Umbilical cord (tissue), 1 donor: ENCODE measurements at regions not wholly inside any gene's neighbourhood (a gene's known extent, or its start where the extent isn't known, plus 50 kb on each side); places are given as distances from the start of the nearest gene placed in this dataset.
A peak's percentile ranks its signal among the peaks of the same experiment; 100 is the strongest.

Experiments used
- DNase-seq: peaks from one replicate; pipeline ENCODE4 v3.0.0-alpha.2; 2015; ENCODE audit warnings: low spot score

- DNase-seq = no peak
Observed at GRCh38 chr3:73964818-73965217, 340.1 kb upstream of the PDZRN3 start.

DNA sequence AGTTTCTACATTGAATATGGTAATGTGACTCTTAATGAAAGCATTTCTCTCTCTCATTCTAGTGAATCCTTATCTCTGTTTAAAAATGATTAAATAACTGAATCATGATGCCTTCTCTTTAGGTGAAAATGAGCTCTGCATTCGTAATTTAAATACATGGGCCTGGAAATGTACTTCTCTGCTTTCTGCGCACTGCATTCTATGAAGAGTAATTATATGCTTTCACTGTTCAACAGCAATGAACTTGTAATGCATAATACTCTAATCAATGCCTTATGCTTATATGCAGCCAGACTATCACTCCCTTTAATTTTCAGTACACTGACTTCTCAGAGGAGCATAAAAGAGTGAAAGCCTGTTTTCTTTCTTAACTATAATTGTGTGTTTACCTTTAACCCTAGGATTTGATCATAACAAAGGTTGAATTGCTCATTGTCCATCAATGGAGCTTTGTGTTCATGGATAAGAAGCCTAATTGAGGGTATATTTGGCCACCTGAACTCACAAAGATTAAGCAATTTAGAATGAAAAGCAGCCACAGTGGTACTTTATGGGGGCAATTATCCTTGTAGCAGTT, 330.8 kb upstream of the PDZRN3 start:
- DNase-seq = no peak

DNA sequence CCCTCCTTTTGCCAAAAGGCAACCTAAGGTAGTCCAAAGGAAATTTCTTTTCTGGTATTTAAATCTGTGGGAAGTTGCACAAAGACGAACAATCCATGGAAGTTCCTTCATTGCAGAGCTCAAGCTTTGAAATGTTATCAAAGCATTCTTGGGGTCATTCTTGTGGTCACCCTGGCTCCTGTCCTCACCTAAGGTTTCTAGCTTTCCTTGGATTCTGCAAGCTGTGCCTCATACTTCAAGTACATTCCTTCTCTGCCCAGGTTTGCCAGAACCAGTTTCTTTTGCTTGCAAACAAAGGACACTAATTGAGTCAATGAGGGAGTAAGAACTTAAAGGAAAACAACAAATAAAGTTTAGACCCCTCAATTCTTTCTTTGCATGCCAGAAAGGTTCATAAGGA, 329.8 kb upstream of the PDZRN3 start:
- no peak for DNase-seq

GRCh38 chr3:73952781-73953180, 328.0 kb upstream of the PDZRN3 start:
- no peak for DNase-seq

- DNase-seq = peak; percentile 6
Observed at GRCh38 chr3:73950865-73951558, 326.3 kb upstream of the PDZRN3 start.

DNA sequence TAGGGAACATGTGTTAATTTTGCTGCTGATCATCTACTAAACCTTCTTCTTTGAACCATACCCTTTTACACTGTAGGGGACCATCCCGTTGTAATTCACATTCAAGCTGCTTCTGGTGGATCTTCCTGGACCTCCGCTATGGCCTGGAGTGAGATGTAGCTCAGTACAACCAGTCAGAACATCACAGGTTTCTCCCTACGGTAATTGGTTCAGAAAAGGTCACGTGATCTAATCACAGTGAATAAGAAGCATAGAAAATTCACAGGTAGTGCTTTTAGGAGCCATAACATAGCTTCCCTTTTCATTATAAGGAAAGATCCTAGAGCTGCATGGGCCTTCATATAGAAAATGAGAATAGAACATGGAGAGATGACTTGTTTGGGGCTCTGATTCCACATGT, 320.8 kb upstream of the PDZRN3 start:
- no peak for DNase-seq

GRCh38 chr3:73939985-73940384, 315.2 kb upstream of the PDZRN3 start:
- DNase-seq = no peak

DNA sequence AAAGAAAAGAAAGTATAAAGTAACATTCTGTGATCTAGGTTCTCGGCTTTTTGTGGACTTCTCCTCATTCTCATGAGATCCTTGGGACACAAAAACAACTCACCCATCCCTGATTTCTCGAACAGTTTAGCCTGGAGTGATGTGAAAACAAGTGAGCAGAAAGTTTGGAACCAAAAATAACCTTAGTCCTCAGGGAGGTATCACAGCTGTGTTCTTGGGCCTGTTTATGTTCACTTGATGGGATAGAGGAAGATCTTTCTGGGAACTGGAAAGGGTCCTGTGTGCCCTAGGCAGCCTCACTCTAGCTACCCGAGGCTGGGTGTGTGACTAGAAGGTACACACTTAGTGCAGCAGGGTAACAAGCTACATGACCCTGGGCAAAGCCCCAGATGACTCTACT, 308.8 kb upstream of the PDZRN3 start:
- no peak for DNase-seq

DNA sequence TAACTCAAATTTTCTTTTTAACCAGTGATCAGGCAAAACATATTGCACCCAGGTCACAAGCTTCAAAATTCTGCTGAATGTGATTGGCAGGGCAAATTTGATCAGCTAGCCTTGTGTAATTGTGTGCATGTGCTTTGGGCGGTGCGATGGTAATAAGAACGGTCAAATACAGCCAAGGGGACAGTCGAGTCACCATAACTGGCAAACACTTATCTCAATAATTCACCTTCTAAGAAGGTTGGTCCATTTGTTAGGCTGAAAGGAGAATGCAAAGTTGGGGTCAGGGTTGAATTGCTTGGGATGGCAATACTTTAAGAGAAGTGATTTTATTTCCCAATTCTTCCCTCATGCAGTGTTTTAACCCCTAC, 302.4 kb upstream of the PDZRN3 start:
- DNase-seq = no peak

DNA sequence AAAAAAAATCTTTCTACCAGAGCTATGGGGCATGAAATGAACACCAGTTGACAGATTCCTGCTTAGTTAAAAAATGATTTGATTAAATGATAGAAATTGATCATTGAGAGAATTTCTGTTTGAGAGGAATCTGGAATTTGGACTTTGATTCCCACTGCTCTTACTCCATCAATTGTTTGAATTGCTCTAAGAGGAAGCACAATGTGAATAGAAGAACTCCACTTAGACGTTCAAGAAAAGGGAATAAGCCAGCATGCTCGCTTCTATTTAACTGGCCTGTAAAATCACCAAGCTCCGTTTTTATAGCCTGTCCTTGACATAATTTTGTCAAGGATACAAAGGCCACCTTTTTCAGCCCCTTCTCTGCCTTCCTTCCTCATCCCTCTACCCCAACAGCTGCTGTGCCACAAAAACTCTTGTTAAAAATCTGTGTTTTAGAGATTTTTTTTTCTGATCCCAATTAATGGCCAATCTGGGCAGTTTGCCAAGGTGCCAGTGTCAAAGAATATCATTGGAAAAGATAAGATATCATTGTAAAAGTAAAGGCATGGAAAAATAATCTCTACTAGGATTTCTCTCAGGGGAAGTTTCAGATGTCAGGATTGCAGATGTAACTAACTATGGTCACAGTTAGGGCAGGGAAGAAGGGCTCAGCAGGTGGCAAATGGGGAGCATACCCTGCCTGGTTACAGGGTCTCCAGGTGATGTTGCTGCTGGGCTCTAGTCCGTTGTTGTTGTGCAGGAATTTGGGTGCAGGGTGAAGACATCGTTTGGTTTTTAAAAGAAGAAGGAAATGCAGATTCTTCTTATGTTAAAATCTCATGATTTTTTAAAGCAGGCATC, 301.8 kb upstream of the PDZRN3 start:
- no peak for DNase-seq

DNA sequence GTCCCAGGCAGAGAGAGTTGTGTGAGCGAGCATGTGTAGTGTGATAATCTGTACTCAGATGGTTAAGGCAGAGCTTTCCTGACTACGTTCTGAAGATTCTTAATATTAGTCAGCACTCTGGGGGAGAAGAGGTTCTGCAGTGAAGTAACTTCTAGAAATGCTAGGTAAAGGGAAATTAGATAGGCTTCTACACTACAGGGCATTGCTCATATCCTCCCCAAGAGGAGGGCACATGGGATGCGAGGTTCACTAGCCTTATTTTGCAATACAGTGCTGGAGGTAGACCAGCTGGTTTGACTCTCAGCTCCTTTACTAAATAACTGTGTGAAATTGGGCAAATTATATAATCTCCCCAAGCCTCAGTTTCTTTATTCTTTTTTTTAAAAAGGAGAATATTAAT, 300.3 kb upstream of the PDZRN3 start:
- DNase-seq = no peak

DNA sequence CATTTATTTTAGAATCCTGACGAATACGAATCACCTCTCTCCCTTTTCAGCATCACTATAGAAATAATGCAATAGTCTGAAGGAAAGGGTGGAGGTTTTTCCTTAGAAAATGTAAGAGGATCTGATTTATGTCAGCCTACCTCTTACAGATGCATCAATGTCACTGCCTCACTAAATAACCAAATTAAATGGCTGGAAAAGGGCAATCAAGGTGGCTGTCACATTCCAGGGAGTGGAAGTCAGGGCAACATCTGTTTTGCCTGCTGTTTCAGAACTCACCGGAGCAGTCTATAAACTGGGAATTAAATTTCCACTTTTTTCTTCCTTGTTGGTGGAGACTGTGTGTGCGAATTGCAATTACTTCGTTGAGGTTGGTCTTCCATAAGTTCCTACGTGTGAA, 299.3 kb upstream of the PDZRN3 start:
- no peak for DNase-seq

GRCh38 chr3:73917643-73918042, 292.9 kb upstream of the PDZRN3 start:
- no peak for DNase-seq

- no peak for DNase-seq
Observed at GRCh38 chr3:73915886-73916285, 291.1 kb upstream of the PDZRN3 start.

DNA sequence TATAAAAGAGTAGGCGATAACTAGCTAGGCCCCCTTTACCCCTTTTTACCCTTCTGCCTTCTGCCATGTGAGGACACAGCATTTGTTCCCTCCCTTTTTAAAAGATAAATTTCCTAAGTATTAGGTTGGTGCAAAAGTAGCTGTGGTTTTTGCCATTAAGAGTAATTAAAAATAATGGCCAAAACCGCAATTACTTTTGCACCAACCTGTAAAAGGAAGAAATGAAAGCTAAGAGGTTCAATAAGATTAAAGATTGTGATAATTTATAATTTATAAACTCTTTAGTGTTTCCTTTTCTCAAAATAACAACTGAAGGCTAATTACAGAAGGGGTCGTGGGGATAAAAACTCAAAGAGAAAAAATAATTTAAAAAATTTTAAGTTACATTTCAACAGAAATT, 283.5 kb upstream of the PDZRN3 start:
- DNase-seq = no peak

- no peak for DNase-seq
Observed at GRCh38 chr3:73901686-73902085, 276.9 kb upstream of the PDZRN3 start.

DNA sequence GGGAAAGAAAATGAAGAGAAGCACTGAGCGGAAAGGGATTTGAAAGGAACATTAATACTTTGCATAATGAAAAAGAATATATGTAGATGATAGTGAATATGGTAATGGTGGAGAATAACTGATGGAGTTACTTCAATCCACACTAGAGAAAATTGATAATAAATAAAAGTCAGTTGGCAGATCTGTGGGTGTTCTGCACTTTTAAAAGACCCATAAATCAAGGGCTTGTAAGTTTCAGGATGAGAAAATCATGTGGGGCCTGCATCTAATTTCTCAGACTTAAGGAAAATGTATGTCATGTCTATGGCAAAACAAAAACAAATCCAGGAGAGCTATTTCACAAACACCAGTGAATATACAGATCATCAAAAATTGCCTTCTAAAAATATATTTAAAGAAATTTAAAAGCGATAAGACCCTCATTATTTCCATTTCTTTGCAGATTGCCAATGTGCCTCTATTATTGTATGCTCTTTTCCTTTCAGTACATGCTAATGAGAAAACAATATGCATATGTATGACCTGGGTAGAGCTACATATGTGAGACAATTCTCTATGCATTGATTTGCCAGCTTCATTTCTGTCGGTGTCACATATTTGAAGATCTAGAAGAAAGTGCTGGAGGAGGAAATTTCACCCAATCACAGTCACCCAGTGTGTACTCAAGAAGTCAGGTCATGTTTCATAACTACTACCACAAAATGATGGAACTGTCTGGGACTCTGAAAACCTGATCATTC, 269.9 kb upstream of the PDZRN3 start:
- DNase-seq = no peak

DNA sequence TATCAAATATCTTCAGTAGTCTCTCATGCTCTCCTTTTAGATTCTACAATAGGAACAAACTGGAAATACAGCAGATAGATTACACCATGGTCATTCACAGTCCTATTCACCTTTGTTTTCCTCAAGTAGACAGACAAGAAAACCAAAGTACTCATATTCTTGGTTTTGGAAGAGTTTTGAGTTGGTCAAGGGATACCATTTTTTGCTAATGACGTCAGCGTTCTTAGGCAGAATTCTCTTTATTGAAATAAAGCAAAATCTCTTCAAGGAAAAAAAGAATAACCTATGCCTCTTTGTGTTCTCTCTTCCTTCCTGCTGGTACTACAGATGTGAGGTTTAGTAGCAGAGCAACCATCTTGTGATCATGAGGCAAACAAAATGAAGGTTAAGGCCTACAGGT, 268.3 kb upstream of the PDZRN3 start:
- no peak for DNase-seq

- DNase-seq = no peak
Observed at GRCh38 chr3:73885862-73886261, 261.1 kb upstream of the PDZRN3 start.

DNA sequence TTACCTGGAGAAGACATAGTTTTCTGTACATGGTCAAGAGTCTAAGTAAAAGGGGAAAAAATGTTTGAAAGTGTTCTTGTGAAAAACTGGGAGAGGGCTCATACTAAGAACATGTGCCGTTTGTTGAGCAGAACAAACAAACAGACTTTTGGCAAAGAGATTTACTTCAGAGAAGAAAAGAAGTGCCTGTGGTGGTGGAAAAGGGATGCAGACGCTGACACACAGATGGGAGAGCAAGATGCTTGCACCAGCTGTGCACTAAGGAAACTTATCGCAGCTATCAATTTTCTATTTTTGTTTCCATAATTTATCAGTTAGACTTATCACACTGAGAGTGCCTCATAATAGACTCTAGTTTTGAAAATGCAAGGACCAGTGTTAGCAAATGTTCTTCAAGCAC, 259.6 kb upstream of the PDZRN3 start:
- no peak for DNase-seq

DNA sequence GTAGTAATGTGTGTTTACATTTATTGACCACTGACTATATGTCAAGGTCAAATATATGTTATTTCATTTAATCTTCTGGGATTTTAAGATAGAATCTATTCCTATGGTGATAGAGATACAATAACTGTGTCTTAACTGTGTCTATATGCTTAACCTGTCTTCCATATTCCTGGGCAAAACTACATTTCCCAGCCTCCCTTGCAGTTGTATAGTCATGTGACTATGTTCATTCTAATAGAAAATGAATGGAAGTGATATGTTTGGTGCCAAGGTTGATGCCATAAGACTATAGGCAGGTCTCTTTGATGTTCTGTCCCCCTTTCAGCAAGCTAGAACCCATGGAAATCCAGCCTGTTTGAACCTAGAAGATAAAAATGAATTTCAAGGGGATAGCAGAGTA, 258.8 kb upstream of the PDZRN3 start:
- DNase-seq = no peak

- no peak for DNase-seq
Observed at GRCh38 chr3:73874606-73875369, 250.0 kb upstream of the PDZRN3 start.
